ENCODE measurements at regions not wholly inside any gene's neighbourhood (a gene's known extent, or its start where the extent isn't known, plus 50 kb on each side); places are given as distances from the start of the nearest gene placed in this dataset.

DNA sequence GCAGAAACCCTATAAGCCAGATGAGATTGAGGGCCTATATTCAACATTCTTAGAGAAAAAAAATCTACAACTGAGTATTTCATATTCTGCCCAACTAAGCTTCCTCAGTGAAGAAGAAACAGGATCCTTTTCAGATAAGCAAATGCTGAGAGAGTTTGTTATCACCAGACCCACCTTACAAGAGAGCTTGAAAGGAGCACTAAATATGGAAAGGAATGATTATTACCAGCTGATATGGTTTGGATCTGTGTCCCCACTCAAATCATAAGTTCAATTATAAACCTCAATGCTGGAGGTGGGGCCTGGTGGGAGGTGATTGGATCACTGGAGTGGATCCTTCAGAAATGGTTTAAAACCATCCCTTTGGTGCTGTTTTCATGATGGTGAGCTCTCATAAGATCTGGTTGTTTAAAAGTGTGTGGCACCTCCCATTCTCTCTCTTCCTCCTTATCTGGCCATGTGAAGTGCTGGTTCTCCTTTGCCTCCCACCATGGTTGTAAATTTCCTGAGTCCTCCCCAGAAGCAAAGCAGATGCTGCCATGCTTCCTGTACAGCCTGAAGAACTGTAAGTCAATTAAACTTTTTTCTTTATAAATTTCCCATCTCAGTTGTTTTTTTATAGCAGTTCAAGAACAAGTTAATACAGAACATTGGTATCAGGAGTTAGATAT lies 144.2 kb downstream of the MSN start:
- TF ChIP-seq, protein P1, sequence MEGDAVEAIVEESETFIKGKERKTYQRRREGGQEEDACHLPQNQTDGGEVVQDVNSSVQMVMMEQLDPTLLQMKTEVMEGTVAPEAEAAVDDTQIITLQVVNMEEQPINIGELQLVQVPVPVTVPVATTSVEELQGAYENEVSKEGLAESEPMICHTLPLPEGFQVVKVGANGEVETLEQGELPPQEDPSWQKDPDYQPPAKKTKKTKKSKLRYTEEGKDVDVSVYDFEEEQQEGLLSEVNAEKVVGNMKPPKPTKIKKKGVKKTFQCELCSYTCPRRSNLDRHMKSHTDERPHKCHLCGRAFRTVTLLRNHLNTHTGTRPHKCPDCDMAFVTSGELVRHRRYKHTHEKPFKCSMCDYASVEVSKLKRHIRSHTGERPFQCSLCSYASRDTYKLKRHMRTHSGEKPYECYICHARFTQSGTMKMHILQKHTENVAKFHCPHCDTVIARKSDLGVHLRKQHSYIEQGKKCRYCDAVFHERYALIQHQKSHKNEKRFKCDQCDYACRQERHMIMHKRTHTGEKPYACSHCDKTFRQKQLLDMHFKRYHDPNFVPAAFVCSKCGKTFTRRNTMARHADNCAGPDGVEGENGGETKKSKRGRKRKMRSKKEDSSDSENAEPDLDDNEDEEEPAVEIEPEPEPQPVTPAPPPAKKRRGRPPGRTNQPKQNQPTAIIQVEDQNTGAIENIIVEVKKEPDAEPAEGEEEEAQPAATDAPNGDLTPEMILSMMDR (IDR thresholded peaks at IDR 0.05; ENCODE audit: low read depth, low read length, poor library complexity, severe bottlenecking), result no peak
- no peak for TF ChIP-seq EZH2phosphoT487 (IDR thresholded peaks at IDR 0.05; ENCODE audit: borderline replicate concordance, low read length)
